Hematopoietic multipotent progenitor cell (in vitro differentiated cells): ENCODE measurements at regions not wholly inside any gene's neighbourhood (a gene's known extent, or its start where the extent isn't known, plus 50 kb on each side); places are given as distances from the start of the nearest gene placed in this dataset.

Experiments
- DNase-seq, 3 donors: peaks; one replicate each; pipeline ENCODE4 v3.0.0-alpha.2; 2011 to 2015; ENCODE audit warnings: low read depth in 2 of 3, low spot score in 2 of 3

DNA sequence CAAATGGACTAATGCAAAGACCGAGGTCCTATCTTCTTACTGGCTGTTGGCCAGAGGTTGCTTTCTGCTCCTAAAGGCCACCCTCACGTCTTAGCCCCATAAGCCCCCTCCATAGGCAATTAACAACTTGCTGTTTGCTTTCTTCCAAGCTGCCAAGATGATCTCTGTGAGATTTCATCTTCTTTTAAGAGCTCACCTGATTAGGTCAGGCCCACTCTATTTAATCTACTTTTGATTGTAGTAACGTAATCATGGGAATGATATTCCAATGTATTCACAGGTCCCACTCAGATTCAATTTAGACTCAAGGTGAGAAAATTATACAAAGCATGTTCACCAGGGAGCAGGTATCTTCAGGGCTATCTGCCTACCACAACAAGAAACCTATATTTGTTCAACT is 84.4 kb upstream of the RAD23B start:
- DNase-seq, result no peak

DNA sequence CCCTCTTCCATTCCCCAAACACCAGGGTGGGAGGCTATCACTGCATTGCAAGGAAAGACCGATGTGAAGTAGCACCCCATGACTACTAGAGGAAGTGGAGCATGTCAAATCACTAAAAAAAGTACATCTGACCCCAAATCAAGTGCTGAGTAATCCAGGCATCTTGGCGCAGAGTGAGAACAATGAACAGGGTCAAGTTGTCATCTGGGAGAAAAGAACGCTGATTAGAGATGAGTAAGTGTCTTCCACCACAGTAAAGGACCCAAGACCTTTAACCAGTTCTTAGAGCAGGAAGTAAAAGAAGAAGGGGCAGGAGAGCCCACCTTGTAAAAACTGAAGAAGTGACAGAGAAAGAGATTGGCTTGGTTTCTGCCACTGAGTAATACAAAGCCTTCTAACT is 75.0 kb upstream of the RAD23B start:
- DNase-seq, result no peak

DNA sequence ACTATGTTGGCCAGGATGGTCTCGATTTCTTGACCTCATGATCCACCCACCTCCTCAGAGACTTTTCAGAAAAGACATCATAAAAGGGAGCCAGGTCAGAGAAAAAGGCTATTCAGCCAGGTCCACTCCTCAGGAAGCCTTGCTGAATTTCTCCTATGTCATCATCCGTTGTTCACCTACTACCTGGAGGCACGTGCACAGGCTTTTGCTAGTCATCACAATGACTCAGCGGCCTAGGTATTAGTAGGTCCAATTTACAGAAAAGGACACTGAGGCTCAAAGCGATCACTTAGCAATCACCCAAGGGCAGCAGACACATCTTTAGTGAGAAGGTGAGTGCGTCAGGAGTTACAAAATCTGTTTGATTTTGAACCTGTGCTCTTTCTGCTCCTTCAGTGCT is 72.3 kb upstream of the RAD23B start:
- no peak for DNase-seq

DNA sequence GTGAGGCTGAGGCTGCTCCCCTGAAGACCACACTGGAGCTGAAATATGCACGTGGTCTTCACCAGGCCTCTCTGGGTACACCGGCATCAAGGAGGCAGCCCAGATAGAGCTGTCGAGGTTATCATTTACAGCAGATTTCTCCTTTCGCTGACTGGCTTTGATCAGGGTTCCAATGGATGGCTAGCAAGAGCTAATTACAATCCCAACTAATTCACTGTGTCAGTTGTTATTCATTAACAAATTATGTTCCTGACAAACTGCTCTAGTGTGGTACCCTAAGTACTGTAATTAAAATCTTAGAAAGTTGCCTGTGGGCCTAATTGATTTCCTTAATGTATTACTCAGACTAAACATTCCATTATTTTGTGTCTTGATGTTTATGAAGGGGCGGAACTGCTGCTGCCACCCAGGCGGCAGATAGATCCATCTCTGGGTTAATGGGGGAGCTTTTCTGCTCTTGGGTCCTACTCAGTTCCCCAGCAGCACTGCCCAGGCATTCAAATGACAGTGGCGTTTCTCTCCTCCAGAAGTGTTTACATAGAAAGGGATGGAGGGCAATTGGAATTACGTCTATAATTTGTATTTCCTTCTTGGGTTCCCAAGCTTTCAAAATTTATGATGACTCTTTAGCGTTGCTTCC is 71.7 kb upstream of the RAD23B start:
- no peak for DNase-seq

DNA sequence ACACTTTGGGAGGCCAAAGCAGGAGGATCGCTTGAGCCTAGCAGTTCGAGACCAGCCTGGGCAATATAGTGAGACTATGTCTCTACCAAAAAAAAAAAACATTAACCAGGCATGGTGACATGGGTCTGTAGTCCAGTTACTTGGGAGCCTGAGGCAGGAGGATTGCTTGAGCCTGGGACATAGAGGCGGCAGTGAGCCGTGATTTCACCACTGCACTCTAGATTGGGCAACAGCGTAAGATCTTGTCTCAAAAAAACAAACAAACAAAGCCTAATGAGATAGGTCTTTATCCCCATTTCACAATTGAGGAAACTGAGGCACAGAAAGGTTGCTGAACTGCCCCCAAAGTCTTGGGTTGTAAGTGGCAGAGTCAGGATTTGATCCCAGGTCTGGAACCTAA is 70.5 kb upstream of the RAD23B start:
- DNase-seq, result no peak

DNA sequence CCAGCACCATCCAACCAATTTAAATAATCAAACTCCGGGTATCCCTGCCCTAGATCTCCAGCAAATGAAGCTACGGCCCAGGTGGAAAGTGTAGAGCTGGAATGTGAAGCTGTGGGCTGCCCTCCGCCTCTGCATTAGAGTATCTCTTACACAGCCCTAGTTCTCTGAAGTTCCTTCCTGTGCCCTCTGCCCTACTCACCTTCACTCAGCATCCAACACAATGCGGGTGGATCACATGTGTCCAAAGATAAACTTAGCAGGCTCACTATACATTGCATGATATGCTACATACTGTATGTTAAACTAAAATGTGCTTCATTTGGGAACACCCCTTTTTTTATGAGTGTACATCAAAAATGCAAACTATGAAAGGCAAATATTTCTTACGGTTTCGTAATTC is 70.0 kb upstream of the RAD23B start:
- no peak for DNase-seq

DNA sequence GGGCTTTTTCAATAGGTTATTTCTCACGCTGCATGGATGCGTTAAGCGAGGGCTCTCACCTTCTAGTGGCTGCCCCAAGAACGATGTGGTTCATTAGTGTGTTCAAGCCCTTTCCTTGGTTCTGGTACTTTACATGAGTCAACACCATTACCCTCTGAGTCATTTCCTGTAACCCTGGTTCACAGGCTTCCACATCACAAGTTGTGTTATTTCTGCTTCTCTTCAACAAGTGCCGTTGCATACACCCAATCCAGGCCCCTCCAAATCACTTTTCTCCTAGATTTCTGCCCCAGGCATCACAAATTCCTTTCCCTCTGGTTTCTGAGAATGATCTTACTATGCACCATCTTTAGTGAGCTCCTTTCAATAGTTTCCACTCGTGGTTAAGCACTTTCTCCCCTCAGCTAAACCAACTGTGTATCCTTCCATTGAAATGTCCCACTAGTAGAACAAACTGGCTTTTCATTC is 69.5 kb upstream of the RAD23B start:
- DNase-seq, result peak in 2 of 3 donors; percentile 21 to 31

DNA sequence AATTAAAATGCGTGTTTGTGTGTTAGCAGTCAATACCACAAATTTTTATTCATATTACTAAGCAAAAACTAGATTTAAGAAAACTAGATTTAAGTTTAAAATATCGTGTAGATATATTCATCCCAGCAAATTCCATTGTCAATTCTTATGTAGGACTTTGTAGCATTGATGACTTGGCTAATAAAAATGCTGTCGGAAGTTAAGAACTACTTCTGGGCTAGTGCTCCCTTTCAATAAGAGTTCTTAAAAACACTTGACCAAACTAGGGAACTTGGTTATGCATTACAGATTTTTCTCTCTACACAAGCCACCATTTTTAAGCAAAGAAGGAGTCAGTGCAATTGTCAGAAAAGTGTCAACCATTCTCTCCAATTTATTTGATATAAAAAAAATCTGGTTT is 68.7 kb upstream of the RAD23B start:
- DNase-seq, result no peak

DNA sequence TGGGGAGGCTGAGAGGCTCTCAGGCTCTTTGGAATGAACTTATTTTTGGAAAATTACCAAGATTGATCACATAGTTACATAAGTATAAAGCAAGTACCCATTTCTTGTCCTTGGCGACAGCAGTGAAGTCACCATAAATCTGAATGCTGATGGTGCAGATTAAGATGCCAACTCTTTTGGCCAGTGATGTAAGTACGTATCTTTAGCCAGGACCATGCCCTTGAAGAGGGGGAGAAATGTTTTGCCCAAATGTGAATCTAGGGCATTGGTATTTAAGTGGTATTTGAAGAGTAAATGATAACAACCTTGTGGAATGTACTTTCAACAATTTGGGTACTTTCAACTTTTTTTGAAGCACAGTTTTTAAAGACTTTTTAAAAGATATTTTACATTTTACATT is 68.2 kb upstream of the RAD23B start:
- no peak for DNase-seq

DNA sequence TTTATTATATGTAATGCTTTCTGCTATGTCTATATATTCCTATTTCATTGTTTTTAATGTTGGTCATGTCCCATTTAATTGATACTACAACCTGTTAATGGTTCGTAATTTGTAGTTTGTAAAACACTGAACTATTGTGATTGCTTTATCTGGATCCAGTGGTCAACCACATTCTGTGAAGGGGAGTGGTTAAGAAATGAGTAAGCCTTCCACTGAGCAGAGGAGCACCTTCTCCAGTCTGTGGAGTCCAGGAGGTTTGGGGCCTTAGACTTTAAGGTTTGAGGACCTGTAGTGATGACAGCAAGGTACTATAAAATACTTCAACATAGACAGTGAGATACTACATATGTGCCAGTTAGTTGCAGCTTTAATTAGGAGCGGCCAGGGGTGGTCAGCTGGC is 67.7 kb upstream of the RAD23B start:
- no peak for DNase-seq

DNA sequence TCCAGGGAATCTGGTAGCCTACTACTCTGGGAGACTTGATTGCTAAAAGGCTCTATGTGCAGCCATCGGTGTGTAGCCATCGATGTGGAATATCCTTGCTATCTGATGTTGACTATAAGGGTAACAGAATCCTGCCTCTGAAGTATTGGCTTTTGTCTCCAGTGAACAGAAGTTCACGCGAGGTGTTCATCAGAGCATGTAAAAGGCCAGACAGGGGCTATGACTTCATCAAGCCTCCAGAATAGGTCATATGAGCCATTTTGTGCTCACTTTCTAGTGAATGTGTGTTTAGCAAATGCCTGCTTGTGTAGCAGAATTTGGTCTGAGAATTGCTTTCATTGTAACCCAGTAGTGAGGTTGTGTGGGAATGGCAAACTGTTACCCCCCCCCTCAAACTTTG is 66.8 kb upstream of the RAD23B start:
- no peak for DNase-seq

DNA sequence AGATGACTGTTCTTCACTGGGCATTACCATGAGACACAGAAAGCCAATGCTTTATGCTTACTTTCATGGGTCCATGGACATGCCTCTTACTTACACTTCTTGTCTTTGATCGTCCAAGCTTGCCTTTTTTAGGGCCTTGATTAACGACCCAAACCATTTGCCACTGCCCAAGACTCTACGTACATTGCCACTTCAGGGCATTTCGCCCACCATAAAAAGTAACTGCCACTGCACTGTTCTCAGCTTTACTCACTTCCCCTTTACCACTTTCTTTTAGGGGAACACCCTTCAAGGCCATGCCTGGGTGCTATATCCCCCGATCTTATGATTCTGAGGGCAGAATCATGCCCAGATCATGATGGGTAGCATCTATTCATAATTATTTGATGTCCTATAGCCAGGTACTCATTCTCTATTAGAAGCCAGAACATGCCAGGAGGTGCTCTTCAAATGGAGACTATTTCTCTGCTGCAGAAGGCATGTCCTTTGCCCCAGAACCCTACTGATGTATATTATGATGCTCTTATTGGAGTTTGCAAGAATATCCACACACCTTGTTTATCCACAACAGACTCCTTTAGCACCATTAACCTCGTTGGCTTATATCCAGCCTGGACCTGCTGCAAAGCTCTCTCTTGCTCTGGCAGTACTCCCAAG is 64.1 kb upstream of the RAD23B start:
- no peak for DNase-seq

DNA sequence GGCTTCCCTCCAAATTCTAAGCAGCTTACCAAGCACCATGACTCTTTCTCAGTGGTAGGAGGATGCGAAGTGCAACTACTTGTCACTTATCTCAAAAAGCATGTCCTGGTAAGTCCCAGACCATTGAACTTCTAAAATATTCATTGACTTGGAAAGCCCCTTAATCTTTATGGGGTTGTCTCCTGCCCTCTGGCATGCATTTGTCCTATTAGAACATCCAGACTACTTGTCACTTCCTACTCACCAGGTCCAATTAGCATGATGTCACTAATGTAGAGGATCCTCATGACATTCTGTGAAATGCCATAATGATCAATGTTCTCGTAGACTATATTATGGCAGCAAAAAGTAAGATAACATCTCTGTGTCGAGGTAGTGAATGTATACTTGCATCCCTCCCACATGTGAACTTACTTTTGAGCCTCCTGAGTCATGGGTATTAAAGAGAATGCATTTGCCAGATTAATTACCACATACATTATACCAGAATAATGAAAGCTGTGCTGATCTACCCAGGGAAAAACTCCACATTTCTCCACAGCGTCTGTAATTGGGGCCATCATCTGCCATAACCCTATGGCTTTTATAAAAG is 63.5 kb upstream of the RAD23B start:
- no peak for DNase-seq

DNA sequence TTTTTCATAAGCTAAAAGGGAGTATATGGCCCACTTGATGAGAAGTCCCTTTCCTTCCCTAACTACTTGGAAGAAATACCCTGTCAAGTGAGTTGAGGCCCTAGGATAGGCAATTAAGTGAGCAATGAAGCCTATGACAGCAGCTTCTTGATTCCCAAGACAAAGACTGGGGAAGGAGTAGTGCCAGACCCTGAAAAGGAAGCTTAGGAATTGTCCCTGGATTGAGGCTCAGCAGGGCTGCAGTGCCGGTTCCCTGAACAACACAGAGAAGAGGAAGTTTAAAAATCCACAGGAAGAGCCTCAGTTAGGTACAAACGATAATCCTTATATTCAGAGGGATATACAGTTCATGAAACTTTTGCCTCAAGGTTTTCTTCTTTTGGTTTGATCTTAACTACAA is 61.8 kb upstream of the RAD23B start:
- DNase-seq, result no peak

DNA sequence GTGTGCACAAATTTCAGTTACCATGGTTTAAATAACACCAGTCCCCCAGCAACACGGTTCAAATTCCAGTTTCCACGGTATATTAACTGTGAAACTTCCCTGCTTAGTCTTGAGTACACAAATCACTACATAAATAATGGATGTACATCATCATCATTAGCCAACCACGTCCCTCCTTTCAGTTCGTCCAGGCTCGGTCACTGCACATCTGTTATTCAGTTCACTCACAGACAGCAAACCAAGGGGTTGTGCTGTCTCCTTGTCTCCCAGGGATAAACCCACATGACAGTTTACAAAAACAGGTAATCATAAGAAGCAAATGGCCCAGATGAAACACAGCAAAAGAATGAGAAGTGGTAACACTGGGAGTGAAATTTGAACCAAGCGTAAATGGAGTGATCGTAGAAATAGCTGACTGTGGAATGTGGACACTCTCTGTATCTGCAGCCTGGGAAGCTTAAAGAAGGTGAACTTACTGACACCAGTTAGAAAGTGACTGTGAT is 61.0 kb upstream of the RAD23B start:
- no peak for DNase-seq

DNA sequence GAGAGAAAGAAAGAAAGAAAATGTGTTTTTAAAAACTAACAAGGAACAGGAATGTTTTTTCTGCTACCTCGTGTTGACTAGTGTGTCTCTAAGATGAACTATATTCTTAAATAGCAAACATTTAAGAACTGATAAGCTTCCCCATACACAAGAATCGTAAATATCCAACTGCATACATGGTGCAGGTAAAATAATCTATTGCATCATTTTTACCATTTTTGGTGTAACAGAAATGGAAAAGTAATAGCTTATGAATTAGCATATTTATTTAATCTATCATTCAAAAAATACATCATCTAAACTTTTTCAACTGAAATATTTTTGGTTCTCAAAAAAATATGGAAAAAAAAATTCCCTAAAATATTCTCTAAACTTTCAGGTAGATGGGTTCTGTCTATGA is 59.7 kb upstream of the RAD23B start:
- DNase-seq, result no peak

DNA sequence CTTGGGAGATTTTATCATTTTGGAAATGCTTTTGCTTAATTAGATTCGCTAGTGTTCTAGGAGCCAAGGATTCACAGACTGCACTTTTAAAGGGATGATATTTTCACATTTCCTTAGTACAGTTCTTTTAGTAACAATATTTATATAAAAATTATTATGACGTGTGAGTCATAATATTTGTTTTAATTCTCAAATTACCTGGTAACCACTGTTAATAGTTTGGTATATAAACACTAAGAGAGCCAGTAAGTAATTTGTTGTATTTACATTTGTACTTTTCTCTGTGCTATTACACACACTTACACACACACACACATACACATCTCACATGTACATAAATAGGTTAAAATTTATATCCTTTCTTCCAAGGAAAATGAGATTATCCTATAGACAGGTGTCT is 58.8 kb upstream of the RAD23B start:
- no peak for DNase-seq

DNA sequence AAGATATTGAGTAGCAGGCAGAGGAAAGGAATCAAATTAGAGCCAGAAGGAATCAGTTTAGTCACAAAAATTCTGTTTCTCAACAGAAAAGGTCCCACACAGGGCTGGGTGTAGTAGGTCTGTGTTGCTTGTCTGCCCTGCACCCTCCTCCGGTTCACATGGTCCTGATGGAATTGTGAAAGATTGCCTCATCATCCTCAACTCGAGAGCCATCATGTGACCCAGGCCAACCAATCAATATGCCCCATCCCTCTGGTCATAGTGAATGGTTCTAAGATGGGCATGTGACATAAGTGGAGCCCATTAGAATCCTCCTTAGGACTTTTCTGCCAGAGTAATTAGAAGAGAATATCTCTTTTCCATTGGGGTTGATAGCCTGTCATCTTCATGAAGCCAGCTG is 56.7 kb upstream of the RAD23B start:
- no peak for DNase-seq

DNA sequence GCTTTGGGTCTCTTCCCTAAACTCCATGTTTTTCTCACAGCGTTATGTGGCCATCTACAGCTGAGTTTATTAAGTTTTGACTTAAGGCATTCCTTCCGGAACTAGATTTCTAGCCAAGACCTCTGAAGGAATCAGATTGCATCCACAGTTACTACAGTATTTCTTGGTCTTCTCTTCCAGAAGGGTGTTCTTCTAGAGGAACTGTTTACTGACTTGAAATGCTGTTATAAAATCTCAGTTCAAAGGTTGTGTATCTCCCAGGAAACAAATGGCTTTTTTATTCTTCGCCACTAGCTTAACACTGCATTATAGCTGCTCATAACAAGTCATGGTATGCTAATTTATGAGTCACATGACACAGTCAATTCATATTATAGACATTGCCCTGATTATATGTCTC is 55.3 kb upstream of the RAD23B start:
- no peak for DNase-seq

DNA sequence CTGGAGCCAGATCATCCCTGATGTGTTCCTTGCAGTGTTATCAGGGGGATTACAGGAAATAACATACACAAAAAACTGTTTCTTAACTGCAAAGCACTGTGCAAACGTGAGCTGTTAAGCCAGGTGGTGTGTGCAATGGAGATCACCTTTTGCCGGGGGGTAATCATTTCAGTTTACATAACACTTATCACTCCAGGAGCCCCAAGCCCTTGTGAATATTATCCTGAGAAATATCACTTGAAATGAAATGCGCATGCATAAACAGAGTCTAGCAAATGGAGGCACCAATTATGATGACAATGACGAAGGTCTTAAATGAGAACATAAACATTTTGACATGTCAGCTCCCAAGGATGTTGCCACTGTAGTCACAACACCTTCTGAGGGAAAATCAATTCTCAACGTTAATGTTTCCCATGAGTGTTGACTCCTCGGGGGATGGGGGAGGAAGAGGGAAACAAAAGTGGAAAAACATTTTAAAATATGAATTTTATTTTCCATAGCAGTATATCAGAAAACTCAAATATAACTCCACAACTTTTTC is 54.5 kb upstream of the RAD23B start:
- no peak for DNase-seq

DNA sequence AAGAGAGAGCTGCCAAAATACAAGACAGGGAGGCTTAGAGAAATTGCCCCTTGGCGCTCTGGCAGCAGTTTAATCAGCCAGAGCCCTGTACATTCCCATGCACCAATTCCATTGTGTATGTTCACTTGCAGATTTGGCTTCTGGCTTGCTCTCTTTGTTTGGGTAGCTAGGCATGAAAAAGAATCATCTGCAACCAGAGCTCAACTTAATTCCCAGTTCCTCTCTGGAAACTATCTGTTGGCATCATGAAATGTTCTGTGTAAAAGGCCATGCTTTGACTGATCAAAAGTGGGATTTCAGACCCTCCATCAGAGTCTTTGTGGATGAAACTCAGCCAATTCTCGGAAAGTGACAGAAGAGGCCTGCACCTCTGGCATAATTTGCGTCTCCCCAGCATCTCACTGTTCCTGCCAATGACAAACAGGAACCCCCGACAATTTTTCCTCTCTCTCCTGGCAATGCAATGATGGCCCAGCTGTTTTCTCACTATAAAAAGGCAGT is 53.8 kb upstream of the RAD23B start:
- DNase-seq, result no peak
